ENCODE measurements at regions not wholly inside any gene's neighbourhood (a gene's known extent, or its start where the extent isn't known, plus 50 kb on each side); places are given as distances from the start of the nearest gene placed in this dataset.

GRCh38 chr4:26003056-26003455 is 89.0 kb downstream of the SMIM20 start:
- ATAC-seq, result no peak
- no peak for FAIRE-seq
- WGBS (ENCODE audit: insufficient coverage, insufficient replicate concordance, low lambda C conversion rate, missing lambda C conversion rate), result 45% methylated on average over 2 of the region's 2 CpGs
- TF ChIP-seq E2F4 (IDR thresholded peaks at IDR 0.05; ENCODE audit: low read depth, low read length) (no peak), ASH2L (IDR thresholded peaks at IDR 0.05; ENCODE audit: borderline replicate concordance, low read depth) (no peak), KLF5 (IDR thresholded peaks at IDR 0.05; ENCODE audit: partially characterized antibody) (no peak), CHD1 (IDR thresholded peaks at IDR 0.05; ENCODE audit: low read depth, low read length) (no peak), NR2F1 (conservative IDR thresholded peaks at IDR 0.05) (no peak), CBX5 (IDR thresholded peaks at IDR 0.05; ENCODE audit: low read depth) (no peak), CTCF (IDR thresholded peaks at IDR 0.05 in 2 of 3, conservative IDR thresholded peaks at IDR 0.05 in 1 of 3; ENCODE audit: control insufficient read depth in 2 of 3, extremely low read depth in 1 of 3, insufficient read depth in 1 of 3, low read depth in 3 of 3, low read length in 3 of 3) (no peak), STAT3 (IDR thresholded peaks at IDR 0.05; ENCODE audit: low read depth, low read length) (no peak), E4F1 (IDR thresholded peaks at IDR 0.05; ENCODE audit: borderline replicate concordance, partially characterized antibody) (no peak), TAF1 (IDR thresholded peaks at IDR 0.05; ENCODE audit: borderline replicate concordance, low read depth, low read length) (no peak), IRF4 (IDR thresholded peaks at IDR 0.05; ENCODE audit: low read depth, low read length) (no peak), CEBPB (IDR thresholded peaks at IDR 0.05; ENCODE audit: borderline replicate concordance in 1 of 2, low read depth in 2 of 2, low read length in 2 of 2) (no peak), ZBTB11 (CRISPR knock-in tag; IDR thresholded peaks at IDR 0.05) (no peak), MYB (IDR thresholded peaks at IDR 0.05; ENCODE audit: borderline replicate concordance, low read depth, low read length) (no peak), CBFB (IDR thresholded peaks at IDR 0.05; ENCODE audit: low read depth) (no peak)

More at GRCh38 chr4:26003056-26003455, 89.0 kb downstream of the SMIM20 start:
- intact Hi-C loops (cut with micrococcal nuclease; ENCODE audit: unreplicated experiment), result no loop called here
- H3K4me2 ChIP-seq (ENCODE audit: control insufficient read depth, insufficient read depth), result no peak overlapping the region
- no TSS peak for BruUV-seq (replicated peaks)
- no peak overlapping the region for H3K9ac ChIP-seq (ENCODE audit: control insufficient read depth, insufficient read depth, low read length)
- DNase-seq (ENCODE audit: low read depth, low spot score), result no peak
- POLR2A ChIA-PET, result no interaction called here
- RAD21 ChIA-PET (ENCODE audit: unreplicated experiment), result no interaction called here
- no peaks in the 10 kb centered on the region; the same call in 1 of the 2 replicates for H4K20me1 ChIP-seq (ENCODE audit: control insufficient read depth, insufficient read depth)
- SMC1A ChIA-PET (ENCODE audit: uncharacterized antibody, unreplicated experiment), result no interaction called here
- in situ Hi-C loops (cut with MboI), result no loop called here
- no peaks in the 10 kb centered on the region; the same call in 2 of the 3 replicates for H3K9me3 ChIP-seq (replicated peaks; ENCODE audit: control insufficient read depth, insufficient read depth, low read length)
- H3K79me2 ChIP-seq (ENCODE audit: control insufficient read depth, insufficient read depth, low read length), result no peaks in the 10 kb centered on the region
- no peaks in the 10 kb centered on the region for H3K36me3 ChIP-seq (ENCODE audit: control insufficient read depth in 2 of 2, insufficient read depth in 2 of 2, low read length in 1 of 2)
- CTCF ChIA-PET, result interaction anchor here (0.6 to 0.8 kb wide), 3 partner anchors 15 to 743 kb away, joined by 3 to 4 read pairs (median 3); no protein-coding TSS in a partner anchor
- H2AFZ ChIP-seq (ENCODE audit: control insufficient read depth, low read depth, low read length), result no peak overlapping the region
- no peak overlapping the region for H3K27ac ChIP-seq (ENCODE audit: control insufficient read depth, insufficient read depth)
- H3K27me3 ChIP-seq (replicated peaks in 1 of 2; ENCODE audit: control insufficient read depth in 2 of 2, insufficient read depth in 2 of 2, low read length in 1 of 2), result no peaks in the 10 kb centered on the region
- H3K4me3 ChIP-seq, result no peak overlapping the region
- H3K4me1 ChIP-seq (ENCODE audit: control insufficient read depth, insufficient read depth, low read length), result no peaks in the 10 kb centered on the region
